ENCODE measurements at regions not wholly inside any gene's neighbourhood (a gene's known extent, or its start where the extent isn't known, plus 50 kb on each side); places are given as distances from the start of the nearest gene placed in this dataset.
A peak's percentile ranks its signal among the peaks of the same experiment; 100 is the strongest.

GRCh38 chr20:11101243-11101642 lies 427.4 kb upstream of the JAG1 start:
- peak overlapping the region; percentile 54 for H2AFZ ChIP-seq (ENCODE audit: low read length, unreplicated experiment)
- H3K27me3 ChIP-seq (ENCODE audit: insufficient read depth, low read length), result no peaks in the 10 kb centered on the region
- no peak overlapping the region for H3K4me3 ChIP-seq (ENCODE audit: low read depth, low read length)
- no peak overlapping the region for H3K27ac ChIP-seq (ENCODE audit: low read depth, low read length)
- no peaks in the 10 kb centered on the region for H3K79me2 ChIP-seq (ENCODE audit: control insufficient read depth, insufficient read depth, low read length, unreplicated experiment)
- peaks cover 7% of the 10 kb centered on the region for H3K4me1 ChIP-seq (ENCODE audit: control insufficient read depth, insufficient read depth, low read length, unreplicated experiment)
- H3K36me3 ChIP-seq (ENCODE audit: insufficient read depth, low read length), result no peaks in the 10 kb centered on the region

GRCh38 chr20:11101696-11102095 lies 427.9 kb upstream of the JAG1 start:
- Histone ChIP-seq H3K36me3 (ENCODE audit: insufficient read depth, low read length) (no peaks in the 10 kb centered on the region), H3K4me3 (ENCODE audit: low read depth, low read length) (no peak overlapping the region), H3K79me2 (ENCODE audit: control insufficient read depth, insufficient read depth, low read length, unreplicated experiment) (no peaks in the 10 kb centered on the region), H3K27ac (ENCODE audit: low read depth, low read length) (no peak overlapping the region), H3K27me3 (ENCODE audit: insufficient read depth, low read length) (no peaks in the 10 kb centered on the region), H2AFZ (ENCODE audit: low read length, unreplicated experiment) (no peak overlapping the region), H3K4me1 (ENCODE audit: control insufficient read depth, insufficient read depth, low read length, unreplicated experiment) (peaks cover 7% of the 10 kb centered on the region)

GRCh38 chr20:11103866-11104265 lies 430.1 kb upstream of the JAG1 start:
- H3K4me3 ChIP-seq (ENCODE audit: low read depth, low read length), result no peak overlapping the region
- no peak overlapping the region for H2AFZ ChIP-seq (ENCODE audit: low read length, unreplicated experiment)
- H3K27me3 ChIP-seq (ENCODE audit: insufficient read depth, low read length), result no peaks in the 10 kb centered on the region
- peaks cover 7% of the 10 kb centered on the region for H3K4me1 ChIP-seq (ENCODE audit: control insufficient read depth, insufficient read depth, low read length, unreplicated experiment)
- no peak overlapping the region for H3K27ac ChIP-seq (ENCODE audit: low read depth, low read length)
- no peaks in the 10 kb centered on the region for H3K79me2 ChIP-seq (ENCODE audit: control insufficient read depth, insufficient read depth, low read length, unreplicated experiment)
- no peaks in the 10 kb centered on the region for H3K36me3 ChIP-seq (ENCODE audit: insufficient read depth, low read length)

GRCh38 chr20:11108102-11108810 lies 434.5 kb upstream of the JAG1 start:
- Histone ChIP-seq H3K36me3 (ENCODE audit: insufficient read depth, low read length) (no peaks in the 10 kb centered on the region), H3K4me1 (ENCODE audit: control insufficient read depth, insufficient read depth, low read length, unreplicated experiment) (no peaks in the 10 kb centered on the region), H3K27me3 (ENCODE audit: insufficient read depth, low read length) (no peaks in the 10 kb centered on the region), H3K4me3 (ENCODE audit: low read depth, low read length) (no peak overlapping the region), H2AFZ (ENCODE audit: low read length, unreplicated experiment) (no peak overlapping the region), H3K27ac (ENCODE audit: low read depth, low read length) (no peak overlapping the region), H3K79me2 (ENCODE audit: control insufficient read depth, insufficient read depth, low read length, unreplicated experiment) (no peaks in the 10 kb centered on the region)

- Histone ChIP-seq H3K36me3 (ENCODE audit: insufficient read depth, low read length) (no peaks in the 10 kb centered on the region), H3K4me1 (ENCODE audit: control insufficient read depth, insufficient read depth, low read length, unreplicated experiment) (no peaks in the 10 kb centered on the region), H3K27ac (ENCODE audit: low read depth, low read length) (no peak overlapping the region), H3K4me3 (ENCODE audit: low read depth, low read length) (no peak overlapping the region), H2AFZ (ENCODE audit: low read length, unreplicated experiment) (no peak overlapping the region), H3K27me3 (ENCODE audit: insufficient read depth, low read length) (no peaks in the 10 kb centered on the region), H3K79me2 (ENCODE audit: control insufficient read depth, insufficient read depth, low read length, unreplicated experiment) (no peaks in the 10 kb centered on the region)
These were observed 436.7 kb upstream of the JAG1 start for GRCh38 chr20:11110535-11110934.

- Histone ChIP-seq H2AFZ (ENCODE audit: low read length, unreplicated experiment) (no peak overlapping the region), H3K4me1 (ENCODE audit: control insufficient read depth, insufficient read depth, low read length, unreplicated experiment) (no peaks in the 10 kb centered on the region), H3K79me2 (ENCODE audit: control insufficient read depth, insufficient read depth, low read length, unreplicated experiment) (no peaks in the 10 kb centered on the region), H3K4me3 (ENCODE audit: low read depth, low read length) (no peak overlapping the region), H3K27ac (ENCODE audit: low read depth, low read length) (no peak overlapping the region), H3K36me3 (ENCODE audit: insufficient read depth, low read length) (no peaks in the 10 kb centered on the region), H3K27me3 (ENCODE audit: insufficient read depth, low read length) (no peaks in the 10 kb centered on the region)
These were observed 437.4 kb upstream of the JAG1 start for GRCh38 chr20:11111191-11111590.

- H3K27me3 ChIP-seq (ENCODE audit: insufficient read depth, low read length), result no peaks in the 10 kb centered on the region
- H2AFZ ChIP-seq (ENCODE audit: low read length, unreplicated experiment), result no peak overlapping the region
- H3K27ac ChIP-seq (ENCODE audit: low read depth, low read length), result no peak overlapping the region
- H3K4me3 ChIP-seq (ENCODE audit: low read depth, low read length), result no peak overlapping the region
- H3K4me1 ChIP-seq (ENCODE audit: control insufficient read depth, insufficient read depth, low read length, unreplicated experiment), result peaks cover 4% of the 10 kb centered on the region
- H3K79me2 ChIP-seq (ENCODE audit: control insufficient read depth, insufficient read depth, low read length, unreplicated experiment), result no peaks in the 10 kb centered on the region
- H3K36me3 ChIP-seq (ENCODE audit: insufficient read depth, low read length), result no peaks in the 10 kb centered on the region
These were observed 439.0 kb upstream of the JAG1 start for GRCh38 chr20:11112832-11113231.

- H3K36me3 ChIP-seq (ENCODE audit: insufficient read depth, low read length), result no peaks in the 10 kb centered on the region
These were observed 440.6 kb upstream of the JAG1 start for GRCh38 chr20:11114382-11114781.

GRCh38 chr20:11117808-11118528 lies 444.2 kb upstream of the JAG1 start:
- Histone ChIP-seq H3K27me3 (ENCODE audit: insufficient read depth, low read length) (no peaks in the 10 kb centered on the region), H3K4me3 (ENCODE audit: low read depth, low read length) (no peak overlapping the region), H3K27ac (ENCODE audit: low read depth, low read length) (peak overlapping the region; percentile 82), H2AFZ (ENCODE audit: low read length, unreplicated experiment) (peak overlapping the region; percentile 42), H3K36me3 (ENCODE audit: insufficient read depth, low read length) (no peaks in the 10 kb centered on the region), H3K4me1 (ENCODE audit: control insufficient read depth, insufficient read depth, low read length, unreplicated experiment) (peaks cover 23% of the 10 kb centered on the region), H3K79me2 (ENCODE audit: control insufficient read depth, insufficient read depth, low read length, unreplicated experiment) (no peaks in the 10 kb centered on the region)

More at GRCh38 chr20:11114382-11114781, 440.6 kb upstream of the JAG1 start:
- peaks cover 20% of the 10 kb centered on the region for H3K4me1 ChIP-seq (ENCODE audit: control insufficient read depth, insufficient read depth, low read length, unreplicated experiment)
- no peaks in the 10 kb centered on the region for H3K79me2 ChIP-seq (ENCODE audit: control insufficient read depth, insufficient read depth, low read length, unreplicated experiment)
- H3K27me3 ChIP-seq (ENCODE audit: insufficient read depth, low read length), result no peaks in the 10 kb centered on the region
- H3K27ac ChIP-seq (ENCODE audit: low read depth, low read length), result no peak overlapping the region
- no peak overlapping the region for H3K4me3 ChIP-seq (ENCODE audit: low read depth, low read length)
- H2AFZ ChIP-seq (ENCODE audit: low read length, unreplicated experiment), result no peak overlapping the region

GRCh38 chr20:11118802-11119380 lies 445.1 kb upstream of the JAG1 start:
- Histone ChIP-seq H3K79me2 (ENCODE audit: control insufficient read depth, insufficient read depth, low read length, unreplicated experiment) (no peaks in the 10 kb centered on the region), H3K27ac (ENCODE audit: low read depth, low read length) (peak overlapping the region; percentile 82), H3K4me3 (ENCODE audit: low read depth, low read length) (no peak overlapping the region), H3K27me3 (ENCODE audit: insufficient read depth, low read length) (no peaks in the 10 kb centered on the region), H3K4me1 (ENCODE audit: control insufficient read depth, insufficient read depth, low read length, unreplicated experiment) (peaks cover 23% of the 10 kb centered on the region), H2AFZ (ENCODE audit: low read length, unreplicated experiment) (no peak overlapping the region), H3K36me3 (ENCODE audit: insufficient read depth, low read length) (no peaks in the 10 kb centered on the region)

GRCh38 chr20:11119573-11119972 lies 445.8 kb upstream of the JAG1 start:
- no peaks in the 10 kb centered on the region for H3K36me3 ChIP-seq (ENCODE audit: insufficient read depth, low read length)
- H3K4me3 ChIP-seq (ENCODE audit: low read depth, low read length), result no peak overlapping the region
- H3K27me3 ChIP-seq (ENCODE audit: insufficient read depth, low read length), result no peaks in the 10 kb centered on the region
- H3K4me1 ChIP-seq (ENCODE audit: control insufficient read depth, insufficient read depth, low read length, unreplicated experiment), result peaks cover 23% of the 10 kb centered on the region
- peak overlapping the region; percentile 82; the same call in 1 of the 2 replicates for H3K27ac ChIP-seq (ENCODE audit: low read depth, low read length)
- no peak overlapping the region for H2AFZ ChIP-seq (ENCODE audit: low read length, unreplicated experiment)
- no peaks in the 10 kb centered on the region for H3K79me2 ChIP-seq (ENCODE audit: control insufficient read depth, insufficient read depth, low read length, unreplicated experiment)
